H4 (cell line): ENCODE measurements at regions not wholly inside any gene's neighbourhood (a gene's known extent, or its start where the extent isn't known, plus 50 kb on each side); places are given as distances from the start of the nearest gene placed in this dataset.
"Not testable (repeated sequence)": the region's sequence is repeated elsewhere in the genome, so short reads cannot be mapped to it uniquely, and the experiment has no call there.

ENCODE experiments used
- DNase-seq: peaks from one replicate; pipeline ENCODE4 v3.0.0-alpha.2; 2015; ENCODE audit warnings: low spot score

DNA sequence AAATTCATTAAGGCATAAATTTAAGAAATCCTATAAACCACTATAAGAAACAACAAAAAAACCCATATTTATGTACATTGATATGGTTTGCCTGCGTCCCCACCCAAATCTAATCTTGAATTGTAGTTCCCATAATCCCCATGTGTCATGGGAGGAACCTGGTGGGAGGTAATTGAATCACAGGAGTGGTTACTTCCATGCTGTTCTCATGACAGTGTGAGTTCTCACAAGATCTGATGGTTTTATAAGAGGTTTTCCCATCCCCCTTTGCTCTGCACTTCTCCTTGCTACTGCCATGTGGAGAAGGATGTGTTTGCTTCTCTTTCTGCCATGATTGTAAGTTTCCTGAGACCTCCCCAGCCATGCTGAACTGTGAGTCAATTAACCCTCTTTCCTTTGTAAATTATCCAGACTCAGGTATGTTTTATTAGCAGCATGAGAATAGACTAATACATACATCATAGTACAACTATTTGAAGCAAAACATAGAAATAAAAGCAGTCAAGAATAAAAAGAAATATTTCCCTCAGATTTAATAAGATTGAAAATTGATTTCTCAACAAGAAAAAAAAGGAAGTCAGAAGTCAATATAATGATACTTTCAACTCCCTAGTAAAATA, 209.0 kb upstream of the GPC6 start:
- no peak for DNase-seq

DNA sequence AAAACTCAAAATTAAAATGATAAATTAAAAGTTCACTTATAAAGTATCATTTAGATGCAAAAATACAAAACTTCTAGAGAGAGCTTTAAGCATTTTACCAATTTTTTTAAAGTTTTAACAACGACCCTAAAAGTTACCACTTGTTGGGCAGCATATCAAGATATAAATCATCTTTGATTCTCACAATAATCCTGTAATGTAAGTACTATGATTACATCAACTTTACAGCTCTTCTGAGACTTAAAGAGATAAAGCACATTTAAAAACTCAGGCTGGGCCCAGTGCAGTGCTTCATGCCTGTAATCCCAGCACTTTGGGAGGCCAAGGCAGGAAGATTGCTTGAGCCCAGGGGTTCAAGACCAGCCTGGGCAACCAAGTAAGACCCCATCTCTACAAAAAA, 202.7 kb upstream of the GPC6 start:
- DNase-seq: no peak

DNA sequence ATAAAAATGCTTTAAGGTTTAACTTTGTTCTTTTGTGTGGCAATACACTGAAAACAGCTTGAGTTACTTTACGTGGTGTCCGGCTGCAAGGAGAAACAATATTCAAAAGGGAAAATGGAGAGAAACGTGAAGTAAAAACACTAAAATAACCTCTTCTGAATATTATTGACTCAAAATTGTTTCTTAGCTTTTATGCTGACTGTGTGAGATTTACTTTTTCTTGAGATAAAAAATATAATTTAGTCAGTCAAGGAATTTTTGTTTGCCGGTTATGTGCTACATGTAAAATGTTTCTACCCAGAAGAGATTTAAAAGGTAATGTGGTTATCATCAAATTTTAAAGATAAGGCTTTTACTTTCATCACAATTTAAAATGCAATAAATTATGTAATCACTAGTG, 200.6 kb upstream of the GPC6 start:
- DNase-seq: no peak

DNA sequence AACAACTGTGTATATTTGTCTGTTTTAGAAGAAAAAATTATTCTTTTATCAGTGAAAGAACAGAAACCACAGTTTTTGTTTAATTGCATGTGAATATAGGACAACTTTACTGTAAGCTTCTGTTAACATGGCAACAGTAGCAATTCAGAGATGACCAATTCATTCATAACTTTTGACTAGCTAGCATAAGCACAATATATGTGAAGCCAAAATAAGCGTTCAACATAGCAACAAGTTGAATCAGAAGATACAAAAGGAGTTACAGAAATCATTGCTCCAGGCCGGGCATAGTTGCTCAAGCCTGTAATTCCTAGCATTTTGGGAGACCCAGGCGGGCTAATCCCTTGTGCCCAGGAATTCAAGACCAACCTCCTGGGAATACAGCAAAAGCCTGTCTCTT, 197.1 kb upstream of the GPC6 start:
- no peak for DNase-seq

DNA sequence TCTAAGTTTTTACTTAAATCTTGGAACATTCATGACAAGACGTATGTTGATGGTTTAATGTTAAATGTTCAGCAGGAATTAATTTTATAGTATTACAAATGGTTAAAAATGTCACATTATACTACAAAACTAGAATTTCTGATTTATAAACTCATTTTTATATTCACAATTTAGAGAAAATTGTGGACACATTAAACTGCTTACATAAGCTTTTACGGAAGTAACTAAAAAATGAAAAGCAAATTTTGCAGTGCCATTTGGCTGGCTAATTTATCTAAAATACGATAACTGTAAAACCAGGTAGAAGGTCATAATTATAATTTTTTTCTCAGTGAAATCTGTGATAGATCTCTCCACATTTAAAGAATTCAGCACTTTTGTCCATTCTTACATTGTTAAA, 190.2 kb upstream of the GPC6 start:
- no peak for DNase-seq

DNA sequence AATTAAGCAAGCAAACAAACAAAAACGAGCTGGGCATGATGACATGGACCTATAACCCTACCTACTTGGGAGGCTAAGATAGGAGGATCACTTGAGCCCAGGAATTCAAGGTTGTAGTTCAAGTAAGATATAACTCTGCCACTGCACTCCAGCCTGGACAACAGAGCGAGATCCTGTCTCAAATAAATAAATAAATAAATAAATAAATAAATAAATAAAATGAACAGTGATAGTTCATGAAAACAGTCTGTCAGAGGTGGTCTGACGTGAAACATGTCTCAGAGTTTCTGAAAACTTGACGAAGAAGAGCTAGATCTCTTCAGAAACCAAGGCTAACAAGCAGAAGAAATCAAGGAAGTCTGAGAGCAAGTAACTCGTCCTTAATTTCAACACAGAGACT, 188.8 kb upstream of the GPC6 start:
- DNase-seq: no peak

DNA sequence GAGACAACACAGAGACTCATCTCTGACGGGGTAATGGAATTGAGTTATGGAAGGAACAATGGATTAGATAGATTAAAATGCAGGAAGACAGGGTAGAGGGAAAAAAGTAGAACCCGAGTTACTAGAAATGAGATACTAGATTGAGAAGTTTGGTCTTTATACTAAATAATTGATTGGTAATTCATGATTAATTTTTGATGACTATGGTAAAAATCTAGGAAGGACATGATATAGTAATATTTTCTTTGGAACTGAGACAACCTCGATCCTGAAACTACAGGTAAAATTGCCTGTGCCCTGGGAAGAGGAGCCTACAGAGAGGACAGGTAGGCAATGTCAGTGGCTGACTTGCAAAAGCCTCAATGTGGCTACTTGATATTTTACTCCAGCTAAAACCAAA, 188.4 kb upstream of the GPC6 start:
- no peak for DNase-seq

DNA sequence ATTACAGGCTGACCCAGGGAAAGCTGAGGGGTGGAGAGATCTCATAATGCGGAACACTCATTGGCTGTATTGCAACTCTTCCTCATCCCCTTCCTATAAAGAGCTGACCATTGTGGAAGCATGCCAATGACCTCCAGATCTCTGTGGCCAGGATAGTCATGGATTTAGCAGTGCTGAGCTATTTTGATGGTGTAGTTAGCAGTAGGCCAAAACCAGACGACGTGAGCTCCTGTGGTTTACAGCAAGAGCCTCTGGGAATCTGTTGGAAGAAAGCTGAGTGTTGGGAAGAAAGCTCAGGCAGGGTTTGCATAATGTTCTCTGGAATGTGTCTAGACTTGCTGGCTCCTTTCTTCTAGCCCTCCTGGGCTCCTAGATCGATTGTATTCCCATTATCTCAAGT, 187.5 kb upstream of the GPC6 start:
- peak; percentile 3 for DNase-seq

DNA sequence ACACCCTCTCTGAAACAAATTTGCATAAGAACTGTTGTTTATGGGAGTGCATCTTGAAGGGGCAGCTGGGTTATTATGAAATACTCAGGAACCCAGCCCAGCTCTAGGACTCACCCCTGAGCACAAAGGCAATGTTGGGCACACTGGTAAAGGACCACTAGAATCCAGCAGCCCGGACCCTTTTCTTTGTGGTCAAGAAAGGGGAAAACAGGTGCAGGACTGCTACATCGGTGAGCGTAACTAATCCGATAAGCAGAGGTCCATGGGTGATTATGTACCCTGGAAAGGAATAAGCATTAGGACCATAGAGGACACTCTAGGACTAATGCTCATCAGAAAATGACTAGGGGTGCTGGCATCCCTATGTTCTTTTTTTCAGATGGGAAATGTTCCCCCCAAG, 185.0 kb upstream of the GPC6 start:
- DNase-seq: not testable (repeated sequence)

DNA sequence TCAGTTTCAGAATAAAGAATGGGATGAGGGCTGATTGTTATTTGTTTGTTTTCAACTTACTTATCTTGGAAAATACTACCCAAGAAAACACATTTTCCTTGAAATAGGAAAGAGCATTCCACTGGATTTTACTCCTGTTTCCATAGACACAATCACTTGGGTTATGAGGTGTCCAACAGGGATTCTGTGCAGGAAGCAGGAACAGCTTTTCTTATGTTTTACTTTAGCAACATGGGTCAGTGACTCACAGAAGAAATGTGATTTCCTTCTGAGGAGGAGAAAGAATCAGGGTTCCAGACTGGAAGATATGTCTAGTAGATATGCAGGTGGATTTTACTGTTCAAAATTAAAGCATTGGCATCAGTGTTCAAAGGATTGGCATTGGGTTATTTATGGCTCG, 180.8 kb upstream of the GPC6 start:
- DNase-seq: no peak

DNA sequence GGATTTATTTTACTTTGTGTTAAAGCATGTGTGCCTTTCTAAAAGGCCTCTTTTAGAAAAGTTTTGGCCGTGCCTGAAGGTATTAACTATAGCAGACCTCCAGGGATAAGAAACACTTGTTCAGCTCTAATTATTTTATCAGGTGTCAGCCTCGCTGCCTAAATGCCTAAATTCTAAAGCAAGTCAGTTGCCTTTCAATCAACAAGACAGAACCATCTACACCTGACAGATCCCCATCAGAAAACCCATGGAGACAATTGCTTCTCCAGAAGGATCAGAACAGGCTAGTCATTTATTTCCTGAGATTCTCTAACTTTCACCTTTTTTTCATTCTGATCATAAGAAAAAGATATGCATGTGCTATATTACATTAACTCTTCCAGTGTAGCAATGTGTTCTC, 171.4 kb upstream of the GPC6 start:
- DNase-seq: no peak

DNA sequence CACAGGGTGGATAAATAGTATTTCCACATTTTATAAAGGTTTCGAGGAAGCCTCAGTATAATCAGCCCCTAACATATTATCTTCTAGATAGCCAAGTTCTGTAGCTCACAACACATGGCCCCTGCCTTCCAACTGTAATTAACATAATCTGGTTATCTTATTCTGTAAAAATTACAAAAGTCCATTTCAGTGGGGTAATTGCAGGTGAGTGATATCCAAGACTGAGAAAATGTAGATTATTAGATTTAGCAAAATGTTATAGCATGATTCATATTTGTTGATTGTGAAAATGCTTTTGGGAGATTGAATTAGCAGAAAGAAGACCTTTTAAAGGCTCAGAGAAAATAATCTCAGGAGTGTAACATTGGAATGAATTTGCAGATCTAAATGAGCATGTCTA, 168.3 kb upstream of the GPC6 start:
- DNase-seq: no peak

DNA sequence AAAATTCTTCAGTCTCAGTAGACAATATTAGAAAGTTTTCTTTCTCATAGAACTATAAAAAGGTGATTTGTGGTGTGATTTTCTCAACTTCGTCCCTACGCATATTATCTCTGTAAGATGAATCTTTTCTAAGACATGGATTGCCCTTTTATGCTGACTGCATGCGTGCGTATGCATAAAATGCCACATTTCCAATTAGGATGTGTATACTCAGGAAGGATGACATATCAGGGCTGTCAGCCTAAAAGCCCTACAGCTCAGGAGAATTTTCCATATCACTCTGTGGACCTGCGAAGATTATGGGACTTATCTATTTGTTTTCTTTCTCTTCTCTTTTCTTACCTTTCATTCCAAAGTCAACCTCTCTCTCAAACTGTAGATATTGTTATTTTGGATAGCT, 166.5 kb upstream of the GPC6 start:
- DNase-seq: no peak

DNA sequence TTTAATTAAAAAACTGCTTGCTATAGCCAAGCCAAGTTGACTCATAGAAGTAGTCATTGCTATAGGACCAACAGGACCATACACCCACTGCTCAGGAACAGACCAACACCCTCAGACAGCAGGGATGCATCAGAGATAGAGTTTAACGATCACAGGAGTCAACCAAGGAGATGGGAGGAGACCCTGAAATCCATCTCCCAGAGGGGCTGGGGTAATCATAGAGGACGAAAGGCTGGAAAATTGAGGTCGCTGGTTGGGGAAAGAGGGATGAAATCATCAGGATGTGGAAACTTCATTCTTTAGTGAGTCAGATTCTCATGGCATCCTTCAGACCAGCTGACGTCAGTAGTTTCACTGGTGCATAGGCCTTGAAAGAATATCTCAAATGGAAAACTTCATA, 160.4 kb upstream of the GPC6 start:
- peak; percentile 11 for DNase-seq

DNA sequence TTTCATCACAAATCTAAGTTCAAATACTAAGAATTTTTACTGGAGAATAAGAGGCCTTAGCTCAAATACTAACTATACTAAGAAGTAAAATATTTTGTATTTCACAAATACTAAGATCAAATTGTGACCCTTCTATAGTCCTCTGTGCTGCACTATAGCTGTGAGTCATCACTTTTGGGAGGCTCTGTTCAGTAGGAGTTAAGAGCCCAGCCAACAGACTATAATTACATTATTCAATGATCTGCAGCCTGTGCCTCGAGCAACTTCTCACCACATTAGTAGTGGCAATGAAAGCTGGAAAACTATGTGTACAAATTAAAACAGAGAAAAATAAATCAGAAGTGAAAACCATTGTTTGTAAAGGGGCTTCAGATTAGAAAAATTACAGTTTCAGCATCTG, 147.3 kb upstream of the GPC6 start:
- DNase-seq: peak; percentile 7

DNA sequence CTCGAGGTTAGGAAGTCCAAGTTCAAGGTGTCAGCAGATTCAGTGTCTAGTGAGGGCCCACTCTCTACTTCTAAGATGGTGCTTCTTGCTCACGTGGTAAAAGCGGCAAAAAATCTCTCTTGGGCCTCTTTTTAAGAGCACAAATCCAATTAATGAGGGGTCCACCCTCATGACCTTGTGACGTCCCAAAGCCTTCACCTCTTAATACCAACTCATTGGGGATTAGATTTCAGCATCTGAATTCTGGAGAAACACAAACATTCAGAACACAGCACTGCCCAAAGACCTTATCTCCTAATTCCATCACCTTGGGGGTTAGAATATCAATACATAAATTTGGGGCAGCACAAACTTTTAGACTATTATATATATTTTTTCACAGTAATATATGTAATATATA, 146.4 kb upstream of the GPC6 start:
- DNase-seq: no peak

DNA sequence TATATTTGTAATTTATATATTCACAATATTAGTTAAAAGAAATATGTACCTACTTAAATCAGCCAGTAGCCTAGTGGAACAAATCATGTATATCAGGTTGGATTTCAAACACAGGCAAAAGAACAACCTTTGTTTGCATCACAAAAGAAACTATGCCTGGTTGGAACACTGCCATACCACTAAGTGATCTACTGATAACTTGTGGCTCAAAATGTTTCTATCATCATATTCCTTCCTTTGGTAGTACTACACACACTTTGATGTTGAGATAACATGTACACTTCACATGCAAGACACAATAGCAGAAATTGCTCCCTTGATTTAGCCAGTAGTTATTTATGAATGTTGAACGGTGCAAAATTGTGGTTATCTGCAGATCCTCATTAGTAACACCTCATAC, 146.0 kb upstream of the GPC6 start:
- peak; percentile 56 for DNase-seq

DNA sequence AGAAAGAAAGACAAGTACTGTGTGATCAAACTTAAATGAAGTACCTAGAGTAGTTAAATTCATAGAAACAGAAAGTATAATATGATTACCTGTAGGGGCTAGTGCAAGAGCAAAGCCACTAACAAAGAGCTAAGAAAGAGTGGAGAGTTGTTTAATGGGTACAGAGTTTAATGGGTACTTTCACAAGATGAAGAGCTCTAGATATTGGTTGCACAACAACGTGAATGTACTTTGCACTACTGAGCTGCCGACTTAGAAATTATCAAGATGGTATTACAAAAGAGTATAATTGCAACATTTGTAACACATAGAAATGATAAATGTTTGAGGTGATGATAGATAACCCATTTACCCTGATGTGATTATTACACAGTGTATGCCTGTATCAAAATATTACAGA, 140.3 kb upstream of the GPC6 start:
- DNase-seq: no peak

DNA sequence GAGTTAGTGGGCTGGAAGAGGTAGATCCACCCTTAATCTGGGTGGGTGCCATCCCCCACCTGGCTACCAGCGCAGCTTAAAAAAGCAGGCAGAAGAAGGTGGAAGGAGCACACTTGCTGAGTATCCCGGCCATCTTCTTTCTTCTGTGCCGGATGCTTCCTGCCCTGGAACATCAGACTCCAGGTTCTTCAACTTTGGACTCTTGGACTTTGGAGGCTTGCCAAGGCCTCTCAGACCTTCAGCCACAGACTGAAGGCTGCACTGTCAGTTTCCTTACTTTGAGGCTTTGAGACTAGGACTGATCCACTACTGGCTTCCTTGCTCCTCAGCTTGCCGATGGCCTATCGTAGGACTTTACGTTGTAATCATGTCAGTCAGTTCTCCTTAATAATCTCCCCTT, 127.6 kb upstream of the GPC6 start:
- no peak for DNase-seq

DNA sequence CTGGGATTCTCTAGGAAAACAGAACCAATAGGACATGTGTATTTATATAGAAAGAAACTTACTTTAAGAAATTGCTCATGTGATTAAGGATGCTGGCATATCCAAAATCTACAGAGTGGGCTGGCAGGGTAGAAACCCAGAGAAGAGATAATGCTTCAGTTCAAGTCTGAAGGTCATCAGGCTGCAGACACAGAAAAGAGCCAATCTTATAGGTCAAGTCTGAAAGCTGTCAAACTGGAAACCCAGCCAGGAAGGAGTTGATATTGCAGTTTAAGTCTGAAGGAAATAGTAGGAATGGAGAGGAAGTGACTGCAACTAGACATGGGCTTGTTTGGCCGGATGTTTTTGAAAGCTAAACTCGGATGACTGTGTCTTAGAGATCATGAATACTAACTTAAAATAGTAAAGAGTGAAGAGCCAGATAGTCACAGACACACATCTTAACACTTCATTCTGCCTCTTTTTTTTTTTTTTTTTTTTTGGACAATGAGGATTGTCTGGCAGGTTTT, 125.3 kb upstream of the GPC6 start:
- no peak for DNase-seq

DNA sequence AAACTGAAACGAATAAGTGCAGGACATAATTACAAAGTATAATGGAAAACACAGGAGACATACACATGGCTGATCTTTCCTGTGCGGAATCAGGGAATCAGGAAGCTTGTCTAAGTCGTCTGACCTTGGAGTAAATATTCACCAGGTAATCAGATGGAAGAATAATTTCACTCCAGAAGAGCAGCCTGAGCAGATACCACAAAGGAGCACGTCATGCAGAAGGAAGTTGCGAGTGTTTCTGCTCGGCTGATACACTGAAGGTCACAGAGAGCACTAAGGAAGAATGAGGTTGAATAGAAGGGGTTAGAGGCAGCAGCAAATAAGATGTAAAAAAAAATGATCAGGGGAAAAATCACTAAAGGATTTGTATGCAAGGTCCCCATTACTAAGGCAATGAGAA, 122.3 kb upstream of the GPC6 start:
- DNase-seq: no peak

DNA sequence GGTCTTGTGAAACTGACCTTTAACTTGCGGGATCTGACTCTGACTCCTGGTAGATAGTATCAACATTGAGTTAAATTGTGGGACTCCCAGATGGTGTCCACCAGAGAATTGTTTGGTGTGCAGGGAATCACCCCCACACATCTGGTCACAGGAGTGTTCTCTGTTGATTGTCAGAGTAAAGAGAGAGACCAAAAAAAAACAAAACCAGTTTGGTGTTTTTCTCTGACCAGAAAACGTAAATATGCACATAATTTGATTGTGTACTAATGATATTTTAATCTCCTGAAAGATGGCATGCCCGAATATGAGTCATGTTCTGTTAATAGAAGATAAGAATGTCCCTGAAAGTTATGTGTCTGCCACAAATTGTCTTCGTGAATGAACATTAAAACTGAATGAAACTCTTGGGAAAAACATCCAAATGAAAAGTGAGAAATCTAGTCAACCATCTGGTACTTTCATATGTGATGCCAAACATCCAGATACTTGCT, 118.5 kb upstream of the GPC6 start:
- DNase-seq: no peak

DNA sequence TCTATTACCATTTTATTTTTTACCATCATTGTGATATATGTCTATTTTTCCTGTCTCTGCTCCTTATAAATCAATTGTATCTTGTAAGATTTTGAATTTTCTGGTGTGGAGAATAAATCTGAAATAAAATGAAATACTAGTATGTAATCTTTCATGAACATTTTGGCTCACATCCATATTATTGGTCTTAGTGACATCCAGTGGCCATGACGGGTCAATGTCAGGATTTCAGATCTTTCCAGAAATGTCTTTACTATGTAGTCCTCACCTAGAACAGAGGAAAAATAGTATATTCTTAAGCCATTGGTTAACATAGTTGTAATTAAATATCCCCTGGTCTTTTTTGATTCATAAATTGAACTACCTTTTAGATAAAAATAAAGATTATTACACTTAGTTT, 109.8 kb upstream of the GPC6 start:
- DNase-seq: no peak

DNA sequence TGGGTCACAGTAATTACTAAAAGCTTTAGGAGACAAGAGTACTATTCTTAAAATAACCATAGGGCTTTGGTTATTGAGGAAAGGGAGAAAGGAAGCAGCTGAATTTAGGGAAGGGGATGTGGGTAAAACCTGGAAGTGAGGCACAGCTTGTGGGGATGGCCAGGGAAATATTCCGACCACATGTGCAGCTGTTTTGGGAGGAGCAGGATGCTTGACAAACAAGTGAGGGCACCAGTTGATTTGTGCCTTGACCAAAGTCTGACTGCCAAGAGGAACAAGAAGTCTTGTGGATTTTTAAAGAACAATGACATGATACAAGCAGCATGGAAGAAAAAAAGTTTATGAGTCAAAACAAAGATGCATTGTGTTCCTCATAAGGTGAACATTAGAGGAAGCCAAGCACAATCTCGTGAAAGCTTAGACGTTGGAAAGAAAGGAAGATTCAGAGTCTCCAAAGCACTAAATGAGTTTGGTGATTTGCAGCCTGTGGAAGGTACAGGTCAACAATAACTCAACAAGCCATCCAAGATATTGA, 108.5 kb upstream of the GPC6 start:
- no peak for DNase-seq
